ENCODE measurements at regions not wholly inside any gene's neighbourhood (a gene's known extent, or its start where the extent isn't known, plus 50 kb on each side); places are given as distances from the start of the nearest gene placed in this dataset.

DNA sequence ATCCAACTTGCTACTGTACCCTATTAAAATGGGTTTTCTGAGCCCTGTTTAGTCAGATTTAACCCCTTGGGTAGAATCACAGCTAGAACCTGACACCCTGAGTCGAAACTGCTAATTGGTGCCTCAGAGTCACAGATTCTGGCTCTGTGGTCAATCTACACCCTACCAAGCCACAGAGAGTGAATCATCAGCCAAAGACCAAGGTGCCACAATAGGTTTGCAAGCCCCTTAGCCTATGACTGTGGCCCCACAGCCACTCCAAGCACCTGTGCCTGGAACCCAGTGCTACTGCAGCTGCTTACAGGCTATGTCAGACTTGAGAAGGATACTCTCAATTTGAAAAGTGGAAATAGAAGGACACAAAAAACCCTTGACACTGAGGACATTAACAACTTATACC, 202.8 kb upstream of the KCND2 start:
- no peak for TF ChIP-seq CTCF (conservative IDR thresholded peaks at IDR 0.05; ENCODE audit: low read depth, low read length)
- no peak for TF ChIP-seq EZH2 (IDR thresholded peaks at IDR 0.05; ENCODE audit: borderline replicate concordance, low read depth, low read length, poor library complexity, severe bottlenecking)

All from A673 (cell line).